Coronary artery (tissue), 2 donors: ENCODE measurements at regions not wholly inside any gene's neighbourhood (a gene's known extent, or its start where the extent isn't known, plus 50 kb on each side); places are given as distances from the start of the nearest gene placed in this dataset.

Experiments used
- DNase-seq: peaks from one replicate; pipeline ENCODE4 v3.0.0-alpha.2; 2017; ENCODE audit warnings: low spot score
- H3K27ac ChIP-seq, 2 donors: fragments of 200-600 bp; sonication (generic); one replicate each; pipeline ENCODE4 v1.5.1; 2016 to 2019
- H3K4me3 ChIP-seq: fragments of 200-600 bp; sonication (generic); 2 replicates; pipeline ENCODE4 v1.5.1; 2016; ENCODE audit warnings: mild to moderate bottlenecking, moderate library complexity
- TF ChIP-seq, protein P1 (sequence below): fragments of 200-600 bp; sonication (generic); IDR thresholded peaks from one replicate; pipeline ENCODE4 v1.5.1; 2019; ENCODE audit warnings: antibody characterized with exemption

DNA sequence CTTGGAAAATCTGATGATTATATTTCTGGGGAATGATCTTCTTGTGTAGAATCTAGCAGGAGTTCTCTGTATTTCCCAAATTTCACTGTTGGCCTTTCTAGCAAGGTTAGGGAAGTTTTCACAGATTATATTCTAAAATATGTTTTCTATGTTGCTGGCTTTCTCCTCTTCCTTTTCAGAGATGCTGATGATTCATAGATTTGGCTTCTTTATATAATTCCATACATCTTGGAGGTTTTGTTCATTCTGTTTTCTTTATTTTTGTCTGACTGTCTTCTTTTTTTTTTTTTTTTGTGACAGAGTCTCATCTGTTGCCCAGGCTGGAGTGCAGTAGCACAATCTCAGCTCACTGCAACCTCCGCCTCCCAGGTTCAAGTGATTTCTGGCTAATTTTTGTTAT is 957.9 kb upstream of the SLIT2 start:
- TF ChIP-seq, protein P1, sequence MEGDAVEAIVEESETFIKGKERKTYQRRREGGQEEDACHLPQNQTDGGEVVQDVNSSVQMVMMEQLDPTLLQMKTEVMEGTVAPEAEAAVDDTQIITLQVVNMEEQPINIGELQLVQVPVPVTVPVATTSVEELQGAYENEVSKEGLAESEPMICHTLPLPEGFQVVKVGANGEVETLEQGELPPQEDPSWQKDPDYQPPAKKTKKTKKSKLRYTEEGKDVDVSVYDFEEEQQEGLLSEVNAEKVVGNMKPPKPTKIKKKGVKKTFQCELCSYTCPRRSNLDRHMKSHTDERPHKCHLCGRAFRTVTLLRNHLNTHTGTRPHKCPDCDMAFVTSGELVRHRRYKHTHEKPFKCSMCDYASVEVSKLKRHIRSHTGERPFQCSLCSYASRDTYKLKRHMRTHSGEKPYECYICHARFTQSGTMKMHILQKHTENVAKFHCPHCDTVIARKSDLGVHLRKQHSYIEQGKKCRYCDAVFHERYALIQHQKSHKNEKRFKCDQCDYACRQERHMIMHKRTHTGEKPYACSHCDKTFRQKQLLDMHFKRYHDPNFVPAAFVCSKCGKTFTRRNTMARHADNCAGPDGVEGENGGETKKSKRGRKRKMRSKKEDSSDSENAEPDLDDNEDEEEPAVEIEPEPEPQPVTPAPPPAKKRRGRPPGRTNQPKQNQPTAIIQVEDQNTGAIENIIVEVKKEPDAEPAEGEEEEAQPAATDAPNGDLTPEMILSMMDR = no peak
- Histone ChIP-seq H3K27ac (no peak overlapping the region), H3K4me3 (no peak overlapping the region)
- no peak for DNase-seq

DNA sequence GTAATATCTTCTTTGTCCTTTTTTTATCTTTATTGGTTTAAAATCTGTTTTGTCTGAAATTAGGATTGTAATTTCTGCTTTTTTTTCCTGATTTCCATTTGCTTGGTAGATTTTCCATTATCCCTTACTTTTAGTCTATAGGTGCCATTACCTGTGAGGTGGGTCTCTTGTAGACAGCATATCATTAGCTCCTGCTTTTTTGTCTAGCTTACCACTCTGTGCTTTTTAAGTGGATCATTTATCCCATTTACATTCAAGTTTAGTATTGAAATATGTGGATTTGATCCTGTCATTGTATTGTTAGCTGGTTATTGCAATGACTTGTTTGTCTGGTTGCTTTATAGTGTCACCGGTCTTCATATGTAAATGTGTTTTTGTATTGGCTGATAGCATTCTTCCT is 958.6 kb upstream of the SLIT2 start:
- TF ChIP-seq, protein P1 = no peak
- no peak overlapping the region for H3K27ac ChIP-seq
- no peak overlapping the region for H3K4me3 ChIP-seq
- no peak for DNase-seq

DNA sequence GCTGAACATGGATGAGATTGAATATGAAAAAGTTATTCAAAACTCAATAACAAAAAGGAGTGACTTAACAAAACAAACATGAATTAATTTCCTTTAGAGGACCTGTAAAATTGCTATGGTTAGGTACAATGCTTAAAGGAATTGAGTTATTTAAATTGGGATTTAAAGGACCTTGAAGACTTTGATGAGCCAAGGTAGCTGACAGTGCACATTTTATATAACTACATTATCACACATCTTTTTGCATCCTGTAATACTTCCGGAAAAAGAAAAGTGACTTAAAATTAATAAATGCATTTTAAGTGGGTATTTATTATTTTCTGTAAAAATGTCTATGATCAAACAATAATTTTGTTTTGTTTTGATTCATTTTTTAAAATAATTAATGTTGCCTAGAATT is 964.8 kb upstream of the SLIT2 start:
- TF ChIP-seq, protein P1 = no peak
- no peak overlapping the region for H3K27ac ChIP-seq
- H3K4me3 ChIP-seq = no peak overlapping the region
- DNase-seq = no peak

DNA sequence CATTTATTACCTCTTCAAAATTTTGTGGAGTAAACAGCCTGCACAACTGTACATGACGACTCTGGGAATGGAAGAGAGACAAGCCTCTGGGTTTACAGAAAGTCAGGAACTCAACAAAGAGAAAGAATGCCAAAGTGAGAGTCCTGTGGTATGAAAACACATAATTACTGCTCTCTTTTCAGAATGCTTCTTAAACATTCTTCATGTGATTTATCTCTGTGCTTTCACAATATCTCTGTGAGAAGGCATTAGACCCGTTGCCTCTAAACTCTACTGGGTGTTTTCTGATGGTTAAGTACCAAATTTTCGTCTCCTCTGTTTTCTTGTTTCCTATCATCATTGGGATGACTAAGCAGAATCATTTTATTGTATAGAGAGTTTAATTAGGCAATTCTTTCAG is 966.6 kb upstream of the SLIT2 start:
- Histone ChIP-seq H3K4me3 (no peak overlapping the region), H3K27ac (no peak overlapping the region)
- TF ChIP-seq, protein P1 = no peak
- no peak for DNase-seq

DNA sequence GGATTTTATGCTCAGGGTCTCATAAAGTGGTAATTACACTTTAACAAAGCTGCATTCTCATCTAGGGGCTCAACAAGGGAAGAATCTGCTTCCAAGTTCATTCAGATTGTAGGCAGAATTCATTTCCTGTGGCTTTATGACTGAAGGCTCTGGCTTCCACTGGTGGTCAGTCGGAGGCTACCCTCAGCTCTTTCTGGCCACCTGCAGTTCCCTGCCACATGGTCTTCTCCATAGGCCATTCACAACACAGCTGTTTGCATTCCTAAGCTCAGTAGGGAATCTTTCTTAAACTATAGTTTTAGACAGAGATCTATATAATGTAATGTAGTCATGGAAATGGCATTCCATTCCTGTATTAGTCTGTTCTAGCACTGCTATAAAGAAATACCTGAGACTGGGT is 973.0 kb upstream of the SLIT2 start:
- no peak overlapping the region for H3K27ac ChIP-seq
- H3K4me3 ChIP-seq = no peak overlapping the region
- TF ChIP-seq, protein P1 = no peak
- DNase-seq = no peak

DNA sequence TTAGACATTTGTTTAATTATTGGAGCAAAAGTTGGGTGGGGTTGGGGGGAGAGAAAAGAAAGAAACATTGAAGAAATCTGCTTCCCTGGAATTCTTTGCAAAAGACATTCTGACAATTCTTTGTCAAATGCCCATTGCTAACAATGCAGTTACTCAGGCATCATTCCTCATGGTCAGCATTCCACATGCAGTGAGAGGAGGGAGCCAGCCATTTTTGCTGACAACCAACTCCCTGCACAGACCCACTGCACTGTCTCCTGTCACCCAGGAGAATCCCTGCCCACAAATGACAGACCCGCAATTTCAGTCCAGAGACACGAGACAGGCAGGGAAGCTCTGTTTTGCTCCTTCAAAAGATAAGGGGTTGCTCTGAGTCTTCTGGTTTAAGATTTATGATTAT is 985.1 kb upstream of the SLIT2 start:
- H3K27ac ChIP-seq = no peak overlapping the region
- H3K4me3 ChIP-seq = no peak overlapping the region
- DNase-seq = no peak
- TF ChIP-seq, protein P1 = no peak

DNA sequence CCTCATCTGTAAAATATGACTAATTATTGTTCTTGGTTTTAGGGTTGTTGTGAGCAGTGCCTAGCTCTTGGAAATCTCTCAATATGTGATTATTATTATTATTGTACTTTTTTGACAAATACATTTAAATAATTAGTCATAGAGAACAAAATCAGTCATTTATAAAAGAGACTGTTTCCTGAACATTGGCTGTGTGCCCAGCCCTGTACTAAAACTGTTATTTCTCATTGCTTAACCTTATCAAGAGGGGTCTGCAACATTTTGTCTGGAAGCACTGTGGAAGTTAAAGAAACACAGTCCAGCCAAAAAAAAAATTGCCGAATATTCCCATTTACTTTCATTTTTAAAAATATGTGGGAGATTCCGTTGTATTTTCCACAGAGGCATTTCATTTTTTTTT is 989.2 kb upstream of the SLIT2 start:
- DNase-seq = no peak
- Histone ChIP-seq H3K4me3 (peak overlapping the region; percentile 25), H3K27ac (no peak overlapping the region)
- TF ChIP-seq, protein P1 = no peak
